K562 (cell line): ENCODE measurements at regions not wholly inside any gene's neighbourhood (a gene's known extent, or its start where the extent isn't known, plus 50 kb on each side); places are given as distances from the start of the nearest gene placed in this dataset.

Experiments used
- ATAC-seq: fragments of 200-7000 bp; cut with Tn5 transposase; 3 replicates; pipeline ENCODE4 v1.9.1; 2020; ENCODE audit warnings: moderate library complexity
- BruUV-seq: library from RNA; stranded (reverse); fragments of 400-500 nt; replicated peaks from 2 replicates; lab custom pipeline; 2021; lab: Mats Ljungman, UMichigan
- CTCF ChIA-PET: fragments of 300-600 bp; formaldehyde crosslinking; extraction: SDS; loops from one replicate; lab custom pipeline; 2021; ENCODE audit warnings: low intra/inter-chr PET ratio; lab: Yijun Ruan, JAX
- POLR2A ChIA-PET: fragments of 300-600, 350-650 bp; sonication (Branson Sonifier 250); formaldehyde crosslinking; extraction: SDS; loops from one replicate; lab custom pipeline; 2021; ENCODE audit warnings: antibody characterized with exemption, inconsistent platforms; lab: Yijun Ruan, JAX
- DNase-seq, 4 experiments: peaks; one replicate each; pipeline versions ENCODE4 v3.0.0 to v3.0.0-alpha.2; 2011 to 2018; ENCODE audit warnings: low spot score in 3 of 4, mixed read lengths in 3 of 4; ENCODE audit errors: extremely low read depth in 1 of 4
- FAIRE-seq: peaks from 2 replicates; lab custom pipeline; 2011; peaks lifted over from hg19 to GRCh38; lab: Jason Lieb, UNC
- H2AFZ ChIP-seq: 2 replicates; pipeline ENCODE4 v1.6.0; 2011; ENCODE audit warnings: low read depth, low read length, control low read depth, inconsistent platforms
- H3K27ac ChIP-seq: fragments of 200-600 bp; 3 replicates; pipeline ENCODE4 v1.8.0; 2011; ENCODE audit warnings: low read depth, mild to moderate bottlenecking, control low read depth, inconsistent platforms, low read length, moderate library complexity, mixed read lengths; ENCODE audit errors: extremely low read depth
- H3K27me3 ChIP-seq, 2 experiments: fragments of 300-600 bp in 1 of 2; 2 replicates in 1 of 2; 3 replicates in 1 of 2; pipeline versions ENCODE4 v1.6.0 to v1.8.0; 2011; ENCODE audit warnings: inconsistent platforms in 2 of 2, low read length in 2 of 2, mild to moderate bottlenecking in 1 of 2, mixed read lengths in 1 of 2, moderate library complexity in 1 of 2; ENCODE audit not compliant: control insufficient read depth in 2 of 2, insufficient read depth in 2 of 2
- H3K36me3 ChIP-seq: fragments of 300-600 bp; 3 replicates; pipeline ENCODE4 v1.8.0; 2011; ENCODE audit warnings: mild to moderate bottlenecking, low read length, inconsistent platforms; ENCODE audit not compliant: control insufficient read depth, insufficient read depth
- H3K4me1 ChIP-seq, 2 experiments: fragments of 200-600 bp in 1 of 2; replicated peaks in 1 of 2; 2 replicates in 1 of 2; 3 replicates in 1 of 2; pipeline versions ENCODE4 v1.5.1 to v1.8.0; 2011; ENCODE audit warnings: inconsistent platforms in 2 of 2, low read length in 2 of 2, mild to moderate bottlenecking in 1 of 2, mixed read lengths in 1 of 2, moderate library complexity in 1 of 2; ENCODE audit not compliant: control insufficient read depth in 2 of 2, insufficient read depth in 2 of 2
- H3K4me2 ChIP-seq: 2 replicates; pipeline ENCODE4 v1.6.1; 2011; ENCODE audit warnings: low read length, control low read depth, inconsistent platforms, mixed read lengths; ENCODE audit not compliant: insufficient read depth
- H3K4me3 ChIP-seq: fragments of 200-600 bp; sonication (generic), shearing (Covaris generic); 2 replicates; pipeline ENCODE4 v1.5.1; 2016; ENCODE audit warnings: control low read depth, inconsistent platforms
- H3K79me2 ChIP-seq: fragments of 200-600 bp; 3 replicates; pipeline ENCODE4 v1.8.0; 2011; ENCODE audit warnings: low read length, inconsistent platforms; ENCODE audit not compliant: control insufficient read depth, insufficient read depth
- H3K9ac ChIP-seq, 2 experiments: 2 replicates each; pipeline versions ENCODE4 v1.6.0 to v1.6.1; 2011; ENCODE audit warnings: low read depth in 2 of 2, low read length in 2 of 2, control low read depth in 1 of 2, inconsistent platforms in 1 of 2, mild to moderate bottlenecking in 1 of 2, mixed read lengths in 1 of 2; ENCODE audit not compliant: insufficient read depth in 1 of 2
- H3K9me1 ChIP-seq: one replicate; pipeline ENCODE4 v1.6.0; 2011; ENCODE audit warnings: inconsistent platforms, mild to moderate bottlenecking, low read length, moderate library complexity; ENCODE audit not compliant: control insufficient read depth, insufficient read depth
- H3K9me3 ChIP-seq: replicated peaks from 2 replicates; pipeline ENCODE4 v1.5.1; 2011; ENCODE audit warnings: low read depth, low read length, inconsistent platforms; ENCODE audit not compliant: control insufficient read depth, insufficient read depth
- H4K20me1 ChIP-seq: replicated peaks from 2 replicates; pipeline ENCODE4 v1.6.1; 2011; ENCODE audit warnings: low read length, inconsistent platforms, mixed read lengths; ENCODE audit not compliant: control insufficient read depth, insufficient read depth
- BRF2 ChIP-seq: IDR thresholded peaks from 3 replicates; pipeline ENCODE4 v1.6.1; 2011; ENCODE audit warnings: borderline replicate concordance, mild to moderate bottlenecking; ENCODE audit not compliant: insufficient read length, insufficient read depth
- CTCF ChIP-seq, 3 experiments: IDR thresholded peaks in 2 of 3; conservative IDR thresholded peaks in 1 of 3; 2 replicates each; pipeline ENCODE4 v1.5.1; 2011 to 2012; ENCODE audit warnings: low read length in 3 of 3, mild to moderate bottlenecking in 3 of 3, control low read depth in 2 of 3, improper control_type of control experiment in 1 of 3, inconsistent platforms in 1 of 3, low read depth in 1 of 3, mixed read lengths in 1 of 3, moderate library complexity in 1 of 3; ENCODE audit not compliant: insufficient read depth in 2 of 3
- GATAD2B ChIP-seq: fragments of 450-650 bp; IDR thresholded peaks from 2 replicates; pipeline ENCODE4 v1.6.1; 2017; ENCODE audit warnings: mild to moderate bottlenecking, borderline replicate concordance
- HMBOX1 ChIP-seq: sonication (generic); IDR thresholded peaks from 2 replicates; pipeline ENCODE4 v1.6.1; 2016
- NFIX ChIP-seq: fragments of 250-450 bp; sonication (Bioruptor Pico); IDR thresholded peaks from 2 replicates; pipeline ENCODE4 v1.4.0; 2020; ENCODE audit warnings: low read depth, mild to moderate bottlenecking, moderate library complexity
- PTTG1 ChIP-seq: fragments of 450-650 bp; IDR thresholded peaks from 2 replicates; pipeline ENCODE4 v1.6.1; 2016; ENCODE audit warnings: low read depth, mild to moderate bottlenecking, missing genetic modification characterization, missing compliant biosample characterization
- RFX5 ChIP-seq: IDR thresholded peaks from 2 replicates; pipeline ENCODE4 v1.6.1; 2011; ENCODE audit warnings: low read depth, mild to moderate bottlenecking, improper control_type of control experiment, low read length
- TBP ChIP-seq: optimal IDR thresholded peaks from 2 replicates; pipeline ENCODE3; 2011; ENCODE audit warnings: low read depth, low read length, improper control_type of control experiment
- THRB ChIP-seq: fragments of 450-650 bp; formaldehyde crosslinking; conservative IDR thresholded peaks from 2 replicates; pipeline ENCODE4 v1.4.0; 2022; ENCODE audit warnings: mild to moderate bottlenecking, missing genetic modification characterization
- TRIM28 ChIP-seq: fragments of 450-650 bp; IDR thresholded peaks from 2 replicates; pipeline ENCODE4 v1.6.1; 2017
- WGBS: fragments of 100-300 bp; shearing (Covaris generic); methylation state at CpG from one replicate; pipeline ENCODE4 v1.1.6; 2016; ENCODE audit warnings: low coverage, mixed read lengths; ENCODE audit not compliant: insufficient coverage; ENCODE audit errors: missing lambda C conversion rate; 5-methylcytosine and 5-hydroxymethylcytosine counted together
- in situ Hi-C: fragments of 300-500 bp; cut with MboI; formaldehyde crosslinking; loops from 4 replicates; pipeline ENCODE4 v1.15.0; 2018; ENCODE audit warnings: inconsistent platforms, mixed read lengths
- intact Hi-C: fragments of 100-400 bp; cut with micrococcal nuclease; formaldehyde crosslinking; loops from 2 replicates; pipeline ENCODE4 v1.14.2; 2022

GRCh38 chr9:38288502-38288901, 104.0 kb upstream of the ALDH1B1 start:
- H3K79me2 ChIP-seq = no peaks in the 10 kb centered on the region
- no peaks in the 10 kb centered on the region for H3K9me1 ChIP-seq
- no peak overlapping the region for H2AFZ ChIP-seq
- H4K20me1 ChIP-seq = no peaks in the 10 kb centered on the region; the same call in 1 of the 2 replicates
- POLR2A ChIA-PET = no interaction called here
- no peak overlapping the region for H3K27ac ChIP-seq
- no peak overlapping the region for H3K4me3 ChIP-seq
- intact Hi-C loops (no loop called here), in situ Hi-C loops (no loop called here)
- H3K9me3 ChIP-seq = no peaks in the 10 kb centered on the region
- FAIRE-seq = no peak
- CTCF ChIA-PET = no interaction called here
- H3K36me3 ChIP-seq = no peaks in the 10 kb centered on the region
- no peak for DNase-seq
- BruUV-seq = no TSS peak
- no peak for ATAC-seq
- H3K9ac ChIP-seq = no peak overlapping the region
- H3K4me2 ChIP-seq = no peak overlapping the region
- peaks cover 3 to 20% of the 10 kb centered on the region in 2 experiments; a peak in 2 of 5 replicates for H3K27me3 ChIP-seq
- no peaks in the 10 kb centered on the region for H3K4me1 ChIP-seq
- TF ChIP-seq NFIX (CRISPR knock-in tag) = no peak
- no peak for TF ChIP-seq TBP
- TF ChIP-seq, all 486 proteins: peak for 0
- 3% methylated on average over 2 of the region's 2 CpGs for WGBS

GRCh38 chr9:38287420-38287985, 105.0 kb upstream of the ALDH1B1 start:
- ATAC-seq (no peak), DNase-seq (no peak), FAIRE-seq (no peak)
- in situ Hi-C loops (no loop called here), intact Hi-C loops (no loop called here)
- Histone ChIP-seq H3K4me1 (no peaks in the 10 kb centered on the region), H4K20me1 (no peaks in the 10 kb centered on the region; the same call in 1 of the 2 replicates), H3K4me2 (no peak overlapping the region), H2AFZ (no peak overlapping the region), H3K9me3 (no peaks in the 10 kb centered on the region), H3K9me1 (no peaks in the 10 kb centered on the region), H3K4me3 (no peak overlapping the region), H3K79me2 (no peaks in the 10 kb centered on the region), H3K27me3 (peaks cover 5 to 20% of the 10 kb centered on the region in 2 experiments; a peak in 2 of 5 replicates), H3K36me3 (no peaks in the 10 kb centered on the region), H3K9ac (no peak overlapping the region), H3K27ac (no peak overlapping the region)
- CTCF ChIA-PET = no interaction called here
- POLR2A ChIA-PET = interaction anchor here (0.9 to 1.2 kb wide), 2 partner anchors 11 kb away, joined by 3 read pairs; no protein-coding TSS in a partner anchor
- BruUV-seq = no TSS peak
- WGBS = 0% methylated on average over 2 of the region's 2 CpGs
- TF ChIP-seq GATAD2B = no peak
- TF ChIP-seq HMBOX1 = no peak
- TF ChIP-seq BRF2 = no peak
- no peak for TF ChIP-seq TRIM28
- TF ChIP-seq CTCF (IDR thresholded peaks at IDR 0.05 in 2 of 3, conservative IDR thresholded peaks at IDR 0.05 in 1 of 3; ENCODE audit: insufficient read depth in 2 of 3, low read depth in 1 of 3, low read length in 3 of 3) = no peak
- TF ChIP-seq RFX5 = no peak
- no peak for TF ChIP-seq PTTG1
- TF ChIP-seq THRB (CRISPR knock-in tag) = no peak
